K562 (cell line): ENCODE measurements at regions not wholly inside any gene's neighbourhood (a gene's known extent, or its start where the extent isn't known, plus 50 kb on each side); places are given as distances from the start of the nearest gene placed in this dataset.

ENCODE experiments used
- ATAC-seq: fragments of 200-7000 bp; cut with Tn5 transposase; 3 replicates; pipeline ENCODE4 v1.9.1; 2020; ENCODE audit warnings: moderate library complexity
- BruUV-seq: library from RNA; stranded (reverse); fragments of 400-500 nt; replicated peaks from 2 replicates; lab custom pipeline; 2021; lab: Mats Ljungman, UMichigan
- CTCF ChIA-PET: fragments of 300-600 bp; formaldehyde crosslinking; extraction: SDS; loops from one replicate; lab custom pipeline; 2021; ENCODE audit warnings: low intra/inter-chr PET ratio; lab: Yijun Ruan, JAX
- POLR2A ChIA-PET: fragments of 300-600, 350-650 bp; sonication (Branson Sonifier 250); formaldehyde crosslinking; extraction: SDS; loops from one replicate; lab custom pipeline; 2021; ENCODE audit warnings: antibody characterized with exemption, inconsistent platforms; lab: Yijun Ruan, JAX
- DNase-seq, 4 experiments: peaks; one replicate each; pipeline versions ENCODE4 v3.0.0 to v3.0.0-alpha.2; 2011 to 2018; ENCODE audit warnings: low spot score in 3 of 4, mixed read lengths in 3 of 4; ENCODE audit errors: extremely low read depth in 1 of 4
- FAIRE-seq: peaks from 2 replicates; lab custom pipeline; 2011; peaks lifted over from hg19 to GRCh38; lab: Jason Lieb, UNC
- H2AFZ ChIP-seq: 2 replicates; pipeline ENCODE4 v1.6.0; 2011; ENCODE audit warnings: low read depth, low read length, control low read depth, inconsistent platforms
- H3K27ac ChIP-seq: fragments of 200-600 bp; 3 replicates; pipeline ENCODE4 v1.8.0; 2011; ENCODE audit warnings: low read depth, mild to moderate bottlenecking, control low read depth, inconsistent platforms, low read length, moderate library complexity, mixed read lengths; ENCODE audit errors: extremely low read depth
- H3K27me3 ChIP-seq, 2 experiments: fragments of 300-600 bp in 1 of 2; 2 replicates in 1 of 2; 3 replicates in 1 of 2; pipeline versions ENCODE4 v1.6.0 to v1.8.0; 2011; ENCODE audit warnings: inconsistent platforms in 2 of 2, low read length in 2 of 2, mild to moderate bottlenecking in 1 of 2, mixed read lengths in 1 of 2, moderate library complexity in 1 of 2; ENCODE audit not compliant: control insufficient read depth in 2 of 2, insufficient read depth in 2 of 2
- H3K36me3 ChIP-seq: fragments of 300-600 bp; 3 replicates; pipeline ENCODE4 v1.8.0; 2011; ENCODE audit warnings: mild to moderate bottlenecking, low read length, inconsistent platforms; ENCODE audit not compliant: control insufficient read depth, insufficient read depth
- H3K4me1 ChIP-seq, 2 experiments: fragments of 200-600 bp in 1 of 2; replicated peaks in 1 of 2; 2 replicates in 1 of 2; 3 replicates in 1 of 2; pipeline versions ENCODE4 v1.5.1 to v1.8.0; 2011; ENCODE audit warnings: inconsistent platforms in 2 of 2, low read length in 2 of 2, mild to moderate bottlenecking in 1 of 2, mixed read lengths in 1 of 2, moderate library complexity in 1 of 2; ENCODE audit not compliant: control insufficient read depth in 2 of 2, insufficient read depth in 2 of 2
- H3K4me2 ChIP-seq: 2 replicates; pipeline ENCODE4 v1.6.1; 2011; ENCODE audit warnings: low read length, control low read depth, inconsistent platforms, mixed read lengths; ENCODE audit not compliant: insufficient read depth
- H3K4me3 ChIP-seq: fragments of 200-600 bp; sonication (generic), shearing (Covaris generic); 2 replicates; pipeline ENCODE4 v1.5.1; 2016; ENCODE audit warnings: control low read depth, inconsistent platforms
- H3K79me2 ChIP-seq: fragments of 200-600 bp; 3 replicates; pipeline ENCODE4 v1.8.0; 2011; ENCODE audit warnings: low read length, inconsistent platforms; ENCODE audit not compliant: control insufficient read depth, insufficient read depth
- H3K9ac ChIP-seq, 2 experiments: 2 replicates each; pipeline versions ENCODE4 v1.6.0 to v1.6.1; 2011; ENCODE audit warnings: low read depth in 2 of 2, low read length in 2 of 2, control low read depth in 1 of 2, inconsistent platforms in 1 of 2, mild to moderate bottlenecking in 1 of 2, mixed read lengths in 1 of 2; ENCODE audit not compliant: insufficient read depth in 1 of 2
- H3K9me1 ChIP-seq: one replicate; pipeline ENCODE4 v1.6.0; 2011; ENCODE audit warnings: inconsistent platforms, mild to moderate bottlenecking, low read length, moderate library complexity; ENCODE audit not compliant: control insufficient read depth, insufficient read depth
- H3K9me3 ChIP-seq: replicated peaks from 2 replicates; pipeline ENCODE4 v1.5.1; 2011; ENCODE audit warnings: low read depth, low read length, inconsistent platforms; ENCODE audit not compliant: control insufficient read depth, insufficient read depth
- H4K20me1 ChIP-seq: replicated peaks from 2 replicates; pipeline ENCODE4 v1.6.1; 2011; ENCODE audit warnings: low read length, inconsistent platforms, mixed read lengths; ENCODE audit not compliant: control insufficient read depth, insufficient read depth
- CREM ChIP-seq: IDR thresholded peaks from 2 replicates; pipeline ENCODE4 v1.6.1; 2014; ENCODE audit warnings: antibody characterized with exemption, low read depth
- KDM2B ChIP-seq: fragments of 250-450 bp; sonication (Bioruptor Pico); IDR thresholded peaks from 2 replicates; pipeline ENCODE4 v1.8.0; 2021; ENCODE audit warnings: mild to moderate bottlenecking, moderate library complexity
- NFATC3 ChIP-seq: fragments of 450-650 bp; IDR thresholded peaks from 2 replicates; pipeline ENCODE4 v1.6.1; 2017; ENCODE audit warnings: mild to moderate bottlenecking
- NFIX ChIP-seq: fragments of 250-450 bp; sonication (Bioruptor Pico); IDR thresholded peaks from 2 replicates; pipeline ENCODE4 v1.4.0; 2020; ENCODE audit warnings: low read depth, mild to moderate bottlenecking, moderate library complexity
- NFYB ChIP-seq: IDR thresholded peaks from 2 replicates; pipeline ENCODE4 v1.6.1; 2011; ENCODE audit warnings: mild to moderate bottlenecking, moderate library complexity; ENCODE audit not compliant: insufficient read length; ENCODE audit errors: extremely low read depth
- ZNF282 ChIP-seq: sonication (generic); formaldehyde crosslinking; IDR thresholded peaks from 2 replicates; pipeline ENCODE4 v1.8.1; 2023; ENCODE audit warnings: missing genetic modification reagents
- WGBS: fragments of 100-300 bp; shearing (Covaris generic); methylation state at CpG from one replicate; pipeline ENCODE4 v1.1.6; 2016; ENCODE audit warnings: low coverage, mixed read lengths; ENCODE audit not compliant: insufficient coverage; ENCODE audit errors: missing lambda C conversion rate; 5-methylcytosine and 5-hydroxymethylcytosine counted together
- in situ Hi-C: fragments of 300-500 bp; cut with MboI; formaldehyde crosslinking; loops from 4 replicates; pipeline ENCODE4 v1.15.0; 2018; ENCODE audit warnings: inconsistent platforms, mixed read lengths
- intact Hi-C: fragments of 100-400 bp; cut with micrococcal nuclease; formaldehyde crosslinking; loops from 2 replicates; pipeline ENCODE4 v1.14.2; 2022
- TF ChIP-seq, protein P1 (sequence below): fragments of 200-800 bp; sonication (Bioruptor generic); IDR thresholded peaks from 2 replicates; pipeline ENCODE4 v1.6.1; 2016; ENCODE audit warnings: missing genetic modification characterization, missing compliant biosample characterization
- TF ChIP-seq, protein P2 (sequence below): fragments of 250-450 bp; sonication (Bioruptor Pico); IDR thresholded peaks from 2 replicates; pipeline ENCODE4 v1.9.0; 2021; ENCODE audit warnings: mild to moderate bottlenecking
- TF ChIP-seq, protein P3 (sequence below): sonication (generic); formaldehyde crosslinking; IDR thresholded peaks from 2 replicates; pipeline ENCODE4 v1.8.0; 2022; ENCODE audit warnings: mild to moderate bottlenecking, missing genetic modification reagents

DNA sequence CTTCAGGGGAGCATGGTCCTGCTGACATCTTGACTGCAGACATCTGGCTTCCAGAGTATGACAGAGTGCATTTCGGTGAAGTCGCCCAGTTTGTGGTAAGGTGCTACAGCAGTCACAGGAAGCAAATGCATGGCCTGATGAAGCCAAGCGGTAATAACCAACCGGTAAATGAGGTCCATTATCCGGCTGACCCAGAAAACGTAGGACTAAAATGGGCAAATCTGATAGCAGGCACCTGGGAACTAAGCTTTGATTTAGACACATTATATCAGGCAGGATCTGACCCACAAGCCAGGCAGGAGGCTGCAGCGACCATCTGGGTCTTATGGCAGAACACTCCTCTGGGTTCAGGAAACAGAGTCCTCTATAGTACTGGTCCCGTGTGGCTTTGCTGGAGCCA lies 454.6 kb downstream of the GADD45G start:
- Histone ChIP-seq H3K79me2 (no peaks in the 10 kb centered on the region), H2AFZ (no peak overlapping the region), H3K27ac (no peak overlapping the region), H3K9ac (no peak overlapping the region), H3K4me2 (no peak overlapping the region), H3K4me1 (no peaks in the 10 kb centered on the region), H3K9me1 (no peaks in the 10 kb centered on the region), H3K4me3 (no peak overlapping the region), H3K27me3 (no peaks in the 10 kb centered on the region), H3K9me3 (no peaks in the 10 kb centered on the region), H3K36me3 (no peaks in the 10 kb centered on the region), H4K20me1 (no peaks in the 10 kb centered on the region)
- DNase-seq, result no peak
- FAIRE-seq, result no peak
- in situ Hi-C loops, result no loop called here
- no TSS peak for BruUV-seq
- intact Hi-C loops, result no loop called here
- ChIA-PET CTCF (no interaction called here), POLR2A (no interaction called here)
- WGBS, result 0% methylated on average over 6 of the region's 8 CpGs
- ATAC-seq, result no peak
- TF ChIP-seq CREM (no peak), ZNF282 (CRISPR knock-in tag) (no peak), NFATC3 (no peak), NFIX (CRISPR knock-in tag) (no peak), KDM2B (CRISPR knock-in tag) (no peak), NFYB (no peak)
- TF ChIP-seq, protein P1, sequence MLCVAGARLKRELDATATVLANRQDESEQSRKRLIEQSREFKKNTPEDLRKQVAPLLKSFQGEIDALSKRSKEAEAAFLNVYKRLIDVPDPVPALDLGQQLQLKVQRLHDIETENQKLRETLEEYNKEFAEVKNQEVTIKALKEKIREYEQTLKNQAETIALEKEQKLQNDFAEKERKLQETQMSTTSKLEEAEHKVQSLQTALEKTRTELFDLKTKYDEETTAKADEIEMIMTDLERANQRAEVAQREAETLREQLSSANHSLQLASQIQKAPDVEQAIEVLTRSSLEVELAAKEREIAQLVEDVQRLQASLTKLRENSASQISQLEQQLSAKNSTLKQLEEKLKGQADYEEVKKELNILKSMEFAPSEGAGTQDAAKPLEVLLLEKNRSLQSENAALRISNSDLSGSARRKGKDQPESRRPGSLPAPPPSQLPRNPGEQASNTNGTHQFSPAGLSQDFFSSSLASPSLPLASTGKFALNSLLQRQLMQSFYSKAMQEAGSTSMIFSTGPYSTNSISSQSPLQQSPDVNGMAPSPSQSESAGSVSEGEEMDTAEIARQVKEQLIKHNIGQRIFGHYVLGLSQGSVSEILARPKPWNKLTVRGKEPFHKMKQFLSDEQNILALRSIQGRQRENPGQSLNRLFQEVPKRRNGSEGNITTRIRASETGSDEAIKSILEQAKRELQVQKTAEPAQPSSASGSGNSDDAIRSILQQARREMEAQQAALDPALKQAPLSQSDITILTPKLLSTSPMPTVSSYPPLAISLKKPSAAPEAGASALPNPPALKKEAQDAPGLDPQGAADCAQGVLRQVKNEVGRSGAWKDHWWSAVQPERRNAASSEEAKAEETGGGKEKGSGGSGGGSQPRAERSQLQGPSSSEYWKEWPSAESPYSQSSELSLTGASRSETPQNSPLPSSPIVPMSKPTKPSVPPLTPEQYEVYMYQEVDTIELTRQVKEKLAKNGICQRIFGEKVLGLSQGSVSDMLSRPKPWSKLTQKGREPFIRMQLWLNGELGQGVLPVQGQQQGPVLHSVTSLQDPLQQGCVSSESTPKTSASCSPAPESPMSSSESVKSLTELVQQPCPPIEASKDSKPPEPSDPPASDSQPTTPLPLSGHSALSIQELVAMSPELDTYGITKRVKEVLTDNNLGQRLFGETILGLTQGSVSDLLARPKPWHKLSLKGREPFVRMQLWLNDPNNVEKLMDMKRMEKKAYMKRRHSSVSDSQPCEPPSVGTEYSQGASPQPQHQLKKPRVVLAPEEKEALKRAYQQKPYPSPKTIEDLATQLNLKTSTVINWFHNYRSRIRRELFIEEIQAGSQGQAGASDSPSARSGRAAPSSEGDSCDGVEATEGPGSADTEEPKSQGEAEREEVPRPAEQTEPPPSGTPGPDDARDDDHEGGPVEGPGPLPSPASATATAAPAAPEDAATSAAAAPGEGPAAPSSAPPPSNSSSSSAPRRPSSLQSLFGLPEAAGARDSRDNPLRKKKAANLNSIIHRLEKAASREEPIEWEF, result no peak
- TF ChIP-seq, protein P2, sequence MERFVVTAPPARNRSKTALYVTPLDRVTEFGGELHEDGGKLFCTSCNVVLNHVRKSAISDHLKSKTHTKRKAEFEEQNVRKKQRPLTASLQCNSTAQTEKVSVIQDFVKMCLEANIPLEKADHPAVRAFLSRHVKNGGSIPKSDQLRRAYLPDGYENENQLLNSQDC (CRISPR knock-in tag), result no peak
- TF ChIP-seq, protein P3, sequence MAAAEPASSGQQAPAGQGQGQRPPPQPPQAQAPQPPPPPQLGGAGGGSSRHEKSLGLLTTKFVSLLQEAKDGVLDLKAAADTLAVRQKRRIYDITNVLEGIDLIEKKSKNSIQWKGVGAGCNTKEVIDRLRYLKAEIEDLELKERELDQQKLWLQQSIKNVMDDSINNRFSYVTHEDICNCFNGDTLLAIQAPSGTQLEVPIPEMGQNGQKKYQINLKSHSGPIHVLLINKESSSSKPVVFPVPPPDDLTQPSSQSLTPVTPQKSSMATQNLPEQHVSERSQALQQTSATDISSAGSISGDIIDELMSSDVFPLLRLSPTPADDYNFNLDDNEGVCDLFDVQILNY, result no peak
